HG03439 (cell line): ENCODE measurements at regions not wholly inside any gene's neighbourhood (a gene's known extent, or its start where the extent isn't known, plus 50 kb on each side); places are given as distances from the start of the nearest gene placed in this dataset.

Experiments
- ATAC-seq: cut with Tn5 transposase; IDR thresholded peaks from one replicate; pipeline ENCODE4 v1.9.1; 2021; ENCODE audit warnings: mild to moderate bottlenecking, moderate library complexity; ENCODE audit not compliant: unreplicated experiment

DNA sequence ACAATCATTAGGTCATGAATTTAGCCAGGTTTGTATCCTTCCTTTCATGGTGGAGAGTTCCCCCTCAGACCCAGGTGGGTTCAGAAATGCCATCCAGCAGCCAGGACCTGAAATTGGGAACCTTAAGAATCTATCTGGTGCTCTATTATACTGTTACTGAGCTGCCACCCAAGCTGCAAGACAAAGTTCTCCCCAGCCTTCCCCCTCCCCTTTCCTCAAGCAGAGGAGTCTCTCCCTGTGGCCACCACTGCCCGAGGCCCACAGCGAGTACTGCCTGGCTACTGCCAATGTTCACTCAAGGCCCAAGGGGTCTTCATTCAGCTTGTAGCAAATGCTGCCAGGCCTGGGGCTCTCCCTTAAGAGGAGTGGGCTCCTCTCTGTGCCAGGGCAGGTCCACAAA, 133.8 kb downstream of the TMEM38B start:
- ATAC-seq, result no peak

DNA sequence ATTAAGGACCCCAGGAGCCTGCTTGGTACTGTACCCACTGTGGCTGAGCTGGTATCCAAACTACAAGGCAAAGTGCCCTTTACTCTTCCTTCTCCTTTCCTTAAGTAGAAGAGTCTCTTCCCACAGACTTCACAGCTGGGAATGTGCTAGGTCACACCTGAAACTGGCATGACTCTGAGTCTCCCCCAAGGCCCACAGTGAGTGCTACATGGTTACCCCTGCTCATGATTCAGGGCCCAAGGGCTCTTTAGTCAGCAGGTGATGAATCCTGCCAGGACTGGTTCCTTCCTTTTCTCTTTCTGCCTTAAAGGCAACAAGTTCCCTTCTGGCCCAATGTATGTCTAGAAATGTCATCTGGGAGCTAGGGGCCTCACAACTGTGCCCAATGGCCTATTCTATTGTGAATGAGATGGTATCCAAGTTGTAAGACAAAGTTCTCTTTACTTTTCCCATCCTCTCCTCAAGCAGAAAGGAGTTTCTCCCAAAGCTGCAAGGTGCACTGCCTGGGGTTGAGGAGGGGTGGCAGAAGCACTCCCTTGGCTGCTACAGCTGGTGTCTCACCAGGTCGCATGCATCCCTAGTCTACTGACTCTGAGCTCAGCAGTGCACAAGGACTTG, 134.4 kb downstream of the TMEM38B start:
- ATAC-seq, result no peak

DNA sequence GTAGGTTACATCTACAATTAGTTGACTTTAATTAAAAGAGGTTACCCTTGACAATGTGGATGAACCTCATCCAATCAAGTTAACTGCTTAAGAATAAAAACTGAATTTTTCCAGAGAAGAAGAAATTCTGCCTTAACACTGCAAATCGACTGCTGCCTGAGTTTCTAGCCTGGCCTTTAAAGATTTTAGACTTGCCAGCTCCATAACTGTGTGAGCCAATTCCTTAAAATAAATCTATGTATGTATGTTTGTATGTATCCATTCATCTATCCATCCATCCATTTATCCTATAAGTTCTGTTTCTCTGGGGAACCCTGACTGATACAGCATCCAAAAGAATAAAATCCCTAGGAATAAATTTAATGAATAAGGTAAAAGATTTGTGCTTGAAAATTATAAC, 136.1 kb downstream of the TMEM38B start:
- no peak for ATAC-seq

DNA sequence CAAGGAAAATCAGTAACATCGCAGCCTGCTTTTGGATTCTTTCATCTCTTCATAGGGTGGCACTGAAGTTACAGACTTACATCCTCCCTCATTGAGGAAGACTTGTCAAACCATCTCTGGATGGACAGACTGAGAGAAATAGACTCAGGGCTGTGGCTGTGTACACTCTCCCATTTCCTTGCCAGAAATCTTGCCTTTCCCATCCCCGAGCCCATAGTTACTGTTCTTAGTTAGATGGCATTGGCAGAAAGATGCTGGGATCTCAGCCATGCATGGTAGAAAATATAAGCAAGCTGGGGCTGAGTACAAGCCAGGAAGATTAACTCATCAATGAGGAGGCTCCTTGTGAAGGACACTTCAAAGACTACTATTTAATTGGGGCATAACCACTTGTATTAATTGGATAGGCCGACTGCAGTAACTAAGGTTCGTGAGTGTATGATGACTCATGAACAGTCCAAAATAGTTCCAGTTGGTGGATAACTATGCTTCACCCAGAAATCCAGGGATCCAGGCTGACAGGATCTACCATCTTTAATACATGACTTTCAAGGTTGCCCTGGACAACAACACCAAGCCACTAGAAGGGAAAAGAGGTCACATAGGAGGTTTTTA, 137.9 kb downstream of the TMEM38B start:
- ATAC-seq, result no peak

DNA sequence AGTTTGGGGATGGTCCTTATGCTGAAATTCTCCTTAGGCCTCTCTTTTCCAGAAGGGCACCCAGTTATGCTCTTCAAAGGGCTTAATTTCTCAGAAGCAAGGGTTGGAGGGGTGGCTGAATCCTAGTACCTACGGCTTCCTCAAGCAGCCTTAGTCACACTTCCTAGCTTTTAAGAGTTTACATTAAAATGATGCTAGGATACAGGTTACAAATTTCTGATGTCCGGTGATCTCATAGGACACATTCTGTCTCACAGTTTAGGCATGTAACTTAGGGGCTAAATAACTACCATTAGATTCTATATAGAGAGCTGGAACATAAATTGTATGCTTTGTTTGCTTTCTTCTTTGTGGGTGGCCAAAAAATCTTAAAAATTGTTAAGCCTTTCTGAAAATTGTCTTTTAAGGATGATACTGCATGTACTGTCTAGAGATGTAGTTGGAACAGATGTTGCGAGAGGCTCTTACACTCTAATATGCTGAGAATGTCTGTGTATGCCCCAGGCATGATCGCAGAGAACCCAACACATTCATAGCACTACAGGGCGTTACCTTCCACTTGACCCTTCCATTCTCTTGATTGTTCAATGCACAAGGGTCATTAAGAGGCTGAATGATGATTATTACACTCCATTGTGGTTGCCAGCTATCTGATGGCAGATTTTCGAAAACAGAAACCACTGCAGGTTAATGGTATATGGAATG, 139.1 kb downstream of the TMEM38B start:
- ATAC-seq, result no peak

DNA sequence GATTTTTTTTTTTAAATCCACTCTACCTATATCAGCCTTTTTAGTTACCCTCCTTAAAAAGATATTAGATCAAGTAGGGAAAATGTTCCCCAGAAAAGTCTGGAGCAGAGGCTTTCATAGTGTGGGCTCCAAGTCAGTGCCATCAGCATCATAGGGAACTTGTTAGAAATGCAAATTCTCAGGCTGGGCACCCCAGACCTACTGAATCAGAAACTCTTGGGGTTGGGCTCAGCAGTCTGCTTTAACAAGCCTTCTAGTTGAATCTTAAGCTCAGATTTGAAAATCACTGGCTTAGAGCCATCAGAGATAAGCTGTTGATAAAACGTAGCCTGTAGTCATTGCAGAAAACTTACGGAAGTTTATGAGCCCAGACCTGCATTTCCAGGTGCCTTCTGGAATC, 140.1 kb downstream of the TMEM38B start:
- ATAC-seq, result no peak

DNA sequence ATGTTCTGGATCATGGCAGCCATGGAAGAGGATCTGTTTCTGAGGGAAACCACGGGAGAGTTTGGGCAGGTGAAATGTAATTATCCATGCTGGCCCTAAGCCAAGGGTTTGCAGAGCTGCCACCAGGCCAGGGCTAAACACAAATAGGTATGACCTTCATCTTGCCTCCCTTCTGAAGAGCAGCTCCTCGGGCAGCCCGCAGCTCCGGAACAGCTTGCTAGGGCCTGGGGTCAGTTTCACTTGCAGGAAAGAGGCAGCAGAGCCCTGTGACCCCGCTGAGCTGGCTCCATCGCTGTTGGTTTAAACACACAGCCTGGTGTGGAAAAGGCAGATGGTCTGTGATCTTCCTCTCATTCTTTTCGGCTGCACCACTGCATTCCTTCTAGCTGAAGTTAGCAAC, 141.4 kb downstream of the TMEM38B start:
- ATAC-seq, result no peak

DNA sequence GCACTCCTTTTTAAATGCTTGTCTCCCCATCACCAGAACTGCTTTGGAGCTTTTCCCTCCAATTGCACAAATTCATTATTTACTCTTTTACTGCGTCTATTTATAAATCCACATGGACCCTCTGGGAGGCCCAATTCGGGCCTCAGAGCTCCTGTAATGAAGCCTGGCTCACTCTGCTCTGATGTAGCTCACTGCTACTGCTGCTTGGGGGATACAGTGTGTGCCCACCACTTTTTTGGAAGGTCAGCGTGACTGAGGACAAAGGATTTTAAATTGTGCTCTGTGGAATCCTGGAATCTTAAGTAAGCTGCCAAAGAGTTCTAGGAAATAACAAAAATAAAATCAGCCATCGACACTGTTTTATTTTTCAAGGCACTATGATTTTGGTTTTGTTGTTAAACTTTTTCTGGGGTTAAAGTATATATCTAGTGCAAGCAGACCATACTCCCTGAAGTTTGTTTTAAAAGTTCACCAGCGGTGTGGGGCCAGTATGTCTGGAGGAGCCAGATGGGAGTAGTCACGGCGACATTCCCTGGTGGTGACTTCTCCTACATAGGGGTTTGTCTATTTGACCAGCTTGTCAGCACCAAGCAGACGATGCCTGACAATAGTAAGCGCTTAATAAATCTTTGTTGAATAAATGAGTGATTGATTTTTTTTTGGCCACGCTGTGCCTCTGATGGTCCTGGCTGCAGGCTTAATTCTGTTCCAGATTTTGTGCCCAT, 142.8 kb downstream of the TMEM38B start:
- ATAC-seq, result no peak

DNA sequence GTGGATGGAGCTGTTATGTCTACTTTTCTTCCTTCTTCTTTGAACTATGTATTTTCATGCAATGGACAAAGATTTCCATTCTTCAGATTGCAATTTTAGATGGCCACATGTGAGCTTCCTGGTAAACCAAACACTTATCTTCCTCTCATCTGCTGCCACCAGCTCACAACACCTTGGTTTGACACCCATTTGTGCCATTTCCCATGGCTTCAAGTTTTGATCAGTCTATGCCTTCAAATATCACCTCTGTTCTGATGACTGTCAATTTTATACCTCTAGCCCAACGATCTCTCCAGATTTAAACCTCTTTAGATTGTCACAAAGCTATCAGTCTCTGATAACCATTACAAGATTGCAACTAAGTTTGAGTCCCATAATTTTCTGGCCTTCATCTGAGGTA, 147.2 kb downstream of the TMEM38B start:
- no peak for ATAC-seq

DNA sequence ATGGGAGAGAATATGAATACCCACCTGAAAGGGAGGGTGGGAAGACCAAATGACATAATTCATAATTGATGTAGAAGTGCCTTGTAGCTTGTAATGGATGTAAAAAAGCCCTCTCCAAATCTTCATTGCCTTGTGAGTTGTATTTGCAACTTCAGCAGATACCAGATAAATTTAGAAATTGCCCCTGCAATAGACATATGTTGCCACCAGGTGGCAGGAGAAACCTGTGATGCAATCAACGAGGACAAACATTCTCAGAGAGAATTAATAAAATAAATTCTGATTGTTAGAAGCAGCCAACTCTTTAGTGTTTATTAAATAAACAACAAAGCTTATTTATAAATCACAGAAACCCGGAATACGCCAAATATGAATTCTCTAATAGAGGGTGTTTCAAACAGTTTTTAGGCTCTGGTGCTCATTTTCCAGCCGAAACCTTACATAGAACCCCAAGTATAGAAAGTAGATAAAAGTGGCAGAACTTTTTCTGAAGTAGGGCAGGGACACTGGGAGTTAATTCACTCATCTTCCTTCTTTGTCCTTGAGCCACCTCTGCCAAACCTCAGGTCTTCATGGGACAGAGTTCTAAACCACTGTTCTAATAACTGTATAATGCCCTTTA, 147.8 kb downstream of the TMEM38B start:
- ATAC-seq, result no peak

DNA sequence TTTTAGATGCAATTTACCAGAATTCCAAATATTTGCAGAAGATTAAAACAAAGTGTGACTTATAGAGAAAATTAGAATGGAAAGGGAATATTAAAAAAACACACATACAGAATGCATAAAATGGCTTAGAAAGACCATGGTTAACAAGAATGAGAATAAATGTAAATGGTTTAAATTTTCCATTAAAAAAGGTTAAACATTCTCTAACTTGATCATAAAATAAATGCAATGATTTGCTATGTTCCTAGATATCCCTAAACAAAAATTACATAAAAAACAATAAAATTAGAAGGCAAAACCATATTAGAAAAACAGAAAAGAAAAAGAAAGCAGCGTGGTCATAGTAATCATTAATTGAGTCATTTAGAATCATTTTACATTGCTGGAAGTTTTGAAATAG, 152.5 kb downstream of the TMEM38B start:
- ATAC-seq, result no peak

DNA sequence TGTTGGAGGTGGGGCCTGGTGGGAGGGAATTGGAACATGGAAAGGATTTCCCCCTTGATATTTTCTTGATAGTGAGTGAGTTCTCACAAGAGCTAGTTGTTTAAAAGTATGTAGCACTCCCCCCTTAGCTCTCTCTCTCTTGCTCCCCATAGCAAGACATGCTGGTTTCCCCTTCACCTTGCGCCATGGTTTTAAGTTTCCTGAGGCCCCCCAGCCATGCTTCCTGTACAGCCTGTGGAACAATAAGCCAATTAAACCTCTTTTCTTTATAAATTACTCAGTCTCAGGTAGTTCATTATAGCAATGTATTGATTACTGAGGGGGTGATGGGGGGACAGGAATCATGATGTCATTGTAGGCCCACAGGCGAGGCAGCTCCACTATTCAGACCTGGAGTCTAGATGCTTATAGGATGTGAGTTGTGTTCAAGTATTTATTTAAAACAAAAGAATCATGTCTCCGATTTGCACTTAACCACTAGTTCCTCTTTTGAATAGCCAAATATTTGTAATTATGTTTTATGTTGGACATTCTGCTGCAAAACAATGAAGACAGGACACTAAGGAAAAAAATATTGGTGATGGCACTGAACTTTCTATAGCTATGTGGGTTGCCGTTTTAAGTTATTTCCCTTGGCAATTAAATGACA, 156.6 kb downstream of the TMEM38B start:
- no peak for ATAC-seq

DNA sequence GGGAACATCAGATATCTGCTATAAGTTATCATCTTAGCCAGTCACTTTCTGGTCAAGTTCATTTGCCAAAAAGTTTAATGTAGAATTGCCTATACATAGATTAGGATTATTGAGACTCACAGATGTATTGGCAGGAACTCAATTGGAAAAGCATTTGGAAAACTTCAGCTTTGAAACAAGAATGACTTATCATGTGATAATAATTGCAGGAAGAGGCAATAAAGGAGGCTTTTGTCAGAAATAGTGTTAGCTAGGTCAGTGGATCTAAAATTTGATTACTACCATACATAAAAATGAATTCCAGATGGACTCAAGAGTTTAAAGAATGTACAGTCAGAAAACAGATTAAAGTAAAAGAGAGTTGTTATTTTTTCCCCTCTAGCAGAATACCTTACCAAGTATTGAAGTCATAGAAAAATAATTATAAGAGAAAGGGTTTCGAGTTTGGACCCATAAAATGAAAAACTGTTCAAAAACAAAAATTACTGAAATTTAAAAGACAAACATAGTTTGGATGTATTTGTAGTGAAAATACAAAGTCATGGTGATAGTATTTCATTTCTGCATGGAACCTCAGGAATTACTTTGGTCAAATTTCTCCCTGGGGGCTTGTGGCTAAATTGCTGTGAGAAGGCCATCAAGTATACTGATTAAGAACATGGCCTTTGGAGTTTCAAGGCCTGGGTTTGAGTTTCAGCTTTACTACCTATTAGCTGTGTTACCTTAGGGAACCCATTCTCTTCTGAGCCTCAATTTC, 159.9 kb downstream of the TMEM38B start:
- no peak for ATAC-seq

DNA sequence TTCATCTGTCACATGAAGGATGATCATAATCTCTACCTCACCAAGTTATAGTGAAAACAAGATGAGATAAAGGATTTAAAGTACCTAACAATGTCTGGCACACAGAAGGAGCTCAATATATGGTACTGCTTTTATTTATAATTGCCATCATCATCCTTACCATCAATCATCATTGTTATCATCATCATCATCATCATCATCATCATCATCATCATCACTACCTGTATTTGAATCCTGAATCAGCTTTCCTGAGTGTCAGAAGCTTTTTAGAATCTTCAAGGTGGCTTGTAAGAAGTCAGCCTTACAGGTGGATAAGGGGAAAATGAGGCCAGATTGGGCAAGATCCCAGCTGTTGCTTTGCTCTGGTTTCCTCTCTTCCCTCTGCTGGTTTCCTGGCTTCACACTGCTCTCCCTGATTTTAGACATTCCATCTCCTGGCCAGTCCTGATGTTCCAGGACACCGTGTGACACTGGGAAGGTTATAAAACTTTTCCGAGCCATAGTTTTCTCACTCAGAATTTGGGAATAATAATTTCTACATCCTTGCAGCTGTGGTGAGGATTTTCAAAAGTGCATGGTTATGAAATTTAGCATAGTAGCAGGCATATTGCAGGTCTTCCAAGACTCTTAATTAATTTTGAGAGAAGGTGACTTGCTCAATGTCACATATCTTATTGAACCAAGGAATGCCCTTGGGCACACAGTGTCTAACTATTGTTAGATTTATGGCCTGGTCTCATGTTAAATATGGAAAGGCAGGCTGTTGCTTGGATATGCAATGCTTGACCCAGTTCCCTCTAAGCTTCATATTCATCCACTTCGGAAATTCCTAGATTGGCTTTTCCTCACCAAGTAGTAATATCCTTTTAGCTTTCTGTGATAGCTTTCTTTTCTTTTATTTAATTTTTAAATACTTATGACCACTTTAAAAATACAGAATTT, 160.7 kb downstream of the TMEM38B start:
- no peak for ATAC-seq

DNA sequence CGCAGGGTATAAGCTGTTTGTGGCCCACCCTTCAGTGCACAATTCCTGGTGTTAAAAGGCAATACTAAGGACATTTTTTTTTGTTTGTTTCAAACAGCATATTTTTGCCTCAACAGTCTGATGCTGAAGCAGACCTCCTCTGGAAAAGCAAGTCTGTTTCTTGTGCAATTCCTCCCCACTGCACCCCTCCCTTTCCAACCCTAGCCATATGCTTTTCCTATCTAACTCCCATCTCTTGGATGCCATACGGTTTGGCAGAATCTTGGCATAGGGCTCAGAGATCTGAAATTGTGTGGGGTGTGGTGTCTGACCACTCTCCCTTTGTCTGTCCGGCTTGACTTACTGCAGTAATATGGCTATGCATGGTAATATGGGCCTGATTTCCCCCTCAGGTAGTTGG, 161.6 kb downstream of the TMEM38B start:
- ATAC-seq, result no peak

DNA sequence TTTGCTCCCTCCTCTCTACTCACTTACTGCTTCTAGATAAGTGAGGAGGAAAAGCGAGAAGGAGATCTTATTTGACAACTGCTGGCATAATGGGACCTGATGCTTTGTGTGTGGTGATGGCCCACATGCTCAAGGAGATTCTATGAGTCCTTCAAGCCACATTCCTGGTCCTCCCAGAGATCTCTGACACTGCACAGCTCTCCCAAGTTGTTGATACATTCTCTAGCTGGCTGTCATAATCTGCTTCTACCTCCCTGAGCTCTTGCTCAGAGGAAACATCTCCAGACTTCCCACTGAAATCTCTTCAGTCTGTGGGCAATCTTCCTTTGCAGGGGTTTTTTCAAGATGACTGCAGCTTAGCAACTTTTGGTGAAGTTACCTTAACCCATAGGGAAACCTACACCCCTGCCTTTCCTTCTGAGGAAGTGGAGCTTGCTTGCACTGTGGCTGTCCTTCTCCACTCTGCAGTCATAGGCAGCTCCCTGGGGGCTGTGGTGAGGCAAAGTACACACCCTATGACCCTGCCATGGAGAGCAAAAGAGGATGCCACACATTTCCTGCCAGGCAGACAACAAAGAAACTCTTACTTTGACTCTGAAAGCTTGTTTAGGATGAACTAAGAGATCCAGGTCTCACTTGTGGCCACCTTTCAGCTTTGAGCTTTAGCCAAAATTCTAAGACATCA, 163.8 kb downstream of the TMEM38B start:
- ATAC-seq, result no peak

DNA sequence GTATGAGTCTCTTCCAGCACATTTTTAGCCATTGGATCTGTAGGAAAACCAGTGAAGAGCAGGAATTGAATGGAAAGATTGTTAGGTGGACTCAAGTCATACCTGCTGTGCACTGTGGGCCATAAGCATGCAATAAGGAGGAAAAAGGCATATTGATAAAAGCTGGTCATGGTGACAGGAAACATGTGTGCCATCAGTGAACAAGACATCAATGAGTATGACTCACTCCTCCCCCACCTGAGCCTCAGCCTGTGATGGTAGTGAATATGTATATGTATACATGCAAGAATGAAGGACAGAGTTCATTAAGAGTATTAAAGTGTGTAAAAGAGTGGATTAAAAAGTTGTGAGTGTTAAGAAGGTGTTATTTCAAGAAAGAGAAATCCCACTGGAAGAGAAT, 164.5 kb downstream of the TMEM38B start:
- ATAC-seq, result no peak

DNA sequence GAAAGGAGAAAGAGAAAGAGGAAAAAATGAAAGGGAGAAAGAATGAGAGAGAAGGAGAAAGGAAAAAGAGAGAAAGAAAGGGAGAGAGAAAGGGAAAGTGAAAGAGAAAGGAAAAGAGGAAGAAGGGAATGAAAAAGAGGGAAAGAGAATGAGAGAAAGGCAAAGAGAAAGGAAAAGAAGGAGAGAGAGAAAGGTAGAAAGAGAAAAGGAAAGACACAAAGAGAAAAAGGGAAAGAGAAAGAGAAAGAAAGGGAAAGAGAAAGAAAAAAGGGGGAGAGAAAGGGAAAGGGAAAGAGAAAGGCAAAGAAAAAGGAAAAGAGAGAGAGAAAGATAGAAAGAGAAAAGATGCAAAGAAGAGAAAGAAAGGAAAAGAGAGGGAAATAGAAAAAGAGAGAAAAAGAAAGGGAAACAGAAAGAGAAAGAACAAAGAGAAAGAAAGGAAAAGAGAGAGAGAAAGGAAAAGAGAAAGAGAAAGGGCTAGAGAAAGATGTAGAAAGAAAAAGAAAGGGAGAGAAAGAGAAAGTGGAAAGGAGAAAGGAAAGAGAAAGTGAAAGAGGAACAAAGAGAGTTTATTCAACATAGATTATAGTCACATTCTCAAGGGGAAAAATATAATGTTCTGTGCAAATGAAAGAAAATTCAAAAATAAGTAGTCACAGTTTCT, 165.2 kb downstream of the TMEM38B start:
- ATAC-seq, result no peak
